Right lobe of liver (tissue), 4 donors: ENCODE measurements at regions not wholly inside any gene's neighbourhood (a gene's known extent, or its start where the extent isn't known, plus 50 kb on each side); places are given as distances from the start of the nearest gene placed in this dataset.

Experiments
- CTCF ChIP-seq, 4 donors: fragments of 200-600 bp in 3 of 4; fragments of 450-650 bp in 1 of 4; IDR thresholded peaks; one replicate each; pipeline versions ENCODE4 v1.5.1 to v1.8.0; 2016 to 2022; ENCODE audit warnings: antibody characterized with exemption in 4 of 4, mild to moderate bottlenecking in 2 of 4
- POLR2A ChIP-seq: fragments of 450-650 bp; IDR thresholded peaks from one replicate; pipeline ENCODE4 v1.6.1; 2017; ENCODE audit warnings: antibody characterized with exemption, mild to moderate bottlenecking
- donor health status: DM: no; HTN: no; CAD: no.
- donor health status: DM: no; HTN: no; CAD: no.
- donor health status: DM: no; HTN: yes; CAD: no.

DNA sequence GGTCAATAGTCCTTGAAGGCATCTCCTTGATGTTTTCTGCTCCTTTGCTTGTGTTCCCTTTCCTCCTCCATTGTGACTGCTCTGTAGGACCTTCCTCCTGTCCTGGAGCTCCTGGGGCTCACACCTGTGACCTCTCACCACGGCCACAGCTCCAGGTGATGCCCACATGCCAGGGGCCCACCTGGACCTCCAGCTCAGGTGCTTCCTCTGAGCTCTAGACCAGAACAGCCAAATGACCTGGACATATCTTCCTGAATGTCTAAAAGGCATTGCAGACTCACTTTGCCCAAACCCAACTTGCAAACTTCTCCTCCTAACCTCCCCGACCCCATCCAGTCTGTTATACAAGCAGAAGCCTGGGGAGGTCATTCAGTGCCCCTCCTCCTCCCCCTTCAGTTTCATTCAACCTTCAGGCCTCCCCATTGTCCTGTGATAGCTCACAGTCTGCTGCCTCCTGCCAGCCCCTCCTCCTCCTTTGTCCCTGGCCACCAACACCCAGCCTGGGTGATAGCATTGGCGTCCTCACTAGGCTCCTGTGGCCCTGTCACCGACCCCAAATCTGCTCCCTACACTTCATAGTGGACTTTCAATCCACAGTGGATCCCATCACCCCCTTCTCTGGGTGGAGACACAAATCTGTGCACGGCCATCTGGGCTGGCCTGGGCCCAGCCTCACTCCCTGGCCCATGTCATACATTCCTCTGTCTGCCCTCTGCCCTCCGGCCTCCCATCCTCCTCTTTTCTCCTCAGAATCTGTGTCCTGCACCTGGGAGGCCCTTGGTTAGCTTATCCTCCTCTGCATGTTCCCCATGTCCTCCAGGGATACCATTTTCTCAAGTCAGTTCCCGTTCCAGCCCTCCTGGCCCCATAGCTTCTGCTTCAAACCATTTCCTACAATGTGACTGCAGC is 310.4 kb upstream of the HDAC4 start:
- TF ChIP-seq POLR2A (no peak), CTCF (IDR thresholded peaks at IDR 0.05) (no peak)
